ENCODE measurements at regions not wholly inside any gene's neighbourhood (a gene's known extent, or its start where the extent isn't known, plus 50 kb on each side); places are given as distances from the start of the nearest gene placed in this dataset.
"Not testable (repeated sequence)": the region's sequence is repeated elsewhere in the genome, so short reads cannot be mapped to it uniquely, and the experiment has no call there.

GRCh38 chr16:16521239-16522002 lies 142.5 kb downstream of the NPIPA7 start:
- H3K9me3 Mint-ChIP-seq; intact Hi-C loops (cut with micrococcal nuclease); H3K36me3 Mint-ChIP-seq (ENCODE audit: low read depth): not testable (repeated sequence)

GRCh38 chr16:16526998-16527397 lies 148.1 kb downstream of the NPIPA7 start:
- H3K27me3 Mint-ChIP-seq (ENCODE audit: low read depth); DNase-seq (ENCODE audit: low spot score); H3K9me3 Mint-ChIP-seq; H3K27ac Mint-ChIP-seq; H3K4me1 Mint-ChIP-seq (ENCODE audit: low read depth); intact Hi-C loops (cut with micrococcal nuclease); H3K36me3 Mint-ChIP-seq (ENCODE audit: low read depth); H3K4me3 Mint-ChIP-seq (ENCODE audit: low read depth): not testable (repeated sequence)

More at GRCh38 chr16:16521239-16522002, 142.5 kb downstream of the NPIPA7 start:
- not testable (repeated sequence) for H3K4me1 Mint-ChIP-seq (ENCODE audit: low read depth); H3K4me3 Mint-ChIP-seq (ENCODE audit: low read depth); H3K27me3 Mint-ChIP-seq (ENCODE audit: low read depth); H3K27ac Mint-ChIP-seq; DNase-seq (ENCODE audit: low spot score)

DNA sequence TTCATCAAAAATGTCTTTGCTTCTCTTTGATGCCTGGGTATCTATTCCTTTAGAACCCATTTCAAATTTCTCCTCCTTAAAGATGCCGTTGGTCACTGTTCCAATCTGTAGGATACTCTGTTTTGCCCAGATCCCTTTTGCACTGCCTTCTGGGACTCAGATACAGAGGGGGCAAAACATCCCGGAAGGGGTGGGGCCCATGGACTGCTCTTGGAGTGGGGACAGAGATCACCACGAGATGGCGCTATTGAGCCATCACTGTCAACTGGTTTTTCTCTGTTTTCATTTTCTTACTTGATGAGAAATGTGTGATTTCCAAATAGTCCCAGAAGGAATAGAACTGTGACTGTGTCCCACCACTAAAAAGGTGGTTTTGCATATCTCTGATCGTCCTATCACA lies 151.8 kb downstream of the NPIPA7 start:
- H3K4me3 Mint-ChIP-seq (ENCODE audit: low read depth); DNase-seq (ENCODE audit: low spot score); H3K27ac Mint-ChIP-seq; H3K4me1 Mint-ChIP-seq (ENCODE audit: low read depth); H3K36me3 Mint-ChIP-seq (ENCODE audit: low read depth); H3K9me3 Mint-ChIP-seq; H3K27me3 Mint-ChIP-seq (ENCODE audit: low read depth); intact Hi-C loops (cut with micrococcal nuclease): not testable (repeated sequence)

- H3K4me1 Mint-ChIP-seq (ENCODE audit: low read depth); H3K9me3 Mint-ChIP-seq; DNase-seq (ENCODE audit: low spot score); H3K4me3 Mint-ChIP-seq (ENCODE audit: low read depth); intact Hi-C loops (cut with micrococcal nuclease); H3K27ac Mint-ChIP-seq; H3K36me3 Mint-ChIP-seq (ENCODE audit: low read depth); H3K27me3 Mint-ChIP-seq (ENCODE audit: low read depth): not testable (repeated sequence)
Measured at GRCh38 chr16:16535565-16535964, 156.6 kb downstream of the NPIPA7 start.

GRCh38 chr16:16536151-16536550 lies 157.2 kb downstream of the NPIPA7 start:
- H3K9me3 Mint-ChIP-seq; intact Hi-C loops (cut with micrococcal nuclease); H3K36me3 Mint-ChIP-seq (ENCODE audit: low read depth); H3K4me1 Mint-ChIP-seq (ENCODE audit: low read depth); H3K4me3 Mint-ChIP-seq (ENCODE audit: low read depth); H3K27ac Mint-ChIP-seq; DNase-seq (ENCODE audit: low spot score); H3K27me3 Mint-ChIP-seq (ENCODE audit: low read depth): not testable (repeated sequence)

- DNase-seq (ENCODE audit: low spot score); H3K27ac Mint-ChIP-seq; H3K27me3 Mint-ChIP-seq (ENCODE audit: low read depth); H3K9me3 Mint-ChIP-seq; intact Hi-C loops (cut with micrococcal nuclease); H3K4me1 Mint-ChIP-seq (ENCODE audit: low read depth); H3K4me3 Mint-ChIP-seq (ENCODE audit: low read depth); H3K36me3 Mint-ChIP-seq (ENCODE audit: low read depth): not testable (repeated sequence)
Measured at GRCh38 chr16:16549710-16550109, 170.8 kb downstream of the NPIPA7 start.

- not testable (repeated sequence) for H3K27me3 Mint-ChIP-seq (ENCODE audit: low read depth); H3K27ac Mint-ChIP-seq; H3K4me1 Mint-ChIP-seq (ENCODE audit: low read depth)
Measured at GRCh38 chr16:16550824-16551223, 171.9 kb downstream of the NPIPA7 start.

DNA sequence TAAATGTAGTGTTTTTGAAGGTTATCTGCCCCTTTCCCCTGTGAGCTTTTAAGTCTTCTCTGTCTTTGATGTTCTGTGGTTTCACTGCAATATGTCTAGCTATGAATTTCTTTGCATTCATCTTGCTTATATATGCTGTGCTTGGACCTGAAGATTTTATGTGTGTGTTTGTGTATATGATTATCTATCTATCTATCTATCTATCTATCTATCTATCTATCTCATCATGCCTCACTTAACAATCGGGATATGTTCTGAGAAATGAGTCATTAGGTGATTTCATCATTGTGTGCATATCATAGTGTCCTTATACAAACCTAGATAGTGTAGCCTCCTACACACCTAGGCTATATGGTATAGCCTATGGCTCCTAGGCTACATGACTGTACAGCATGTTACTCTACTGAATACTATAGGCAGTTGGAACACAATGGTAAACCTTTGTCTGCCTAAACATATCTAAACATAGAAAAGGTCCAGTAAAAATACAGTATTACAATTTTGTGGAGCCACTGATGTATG lies 173.9 kb downstream of the NPIPA7 start:
- intact Hi-C loops (cut with micrococcal nuclease); H3K4me1 Mint-ChIP-seq (ENCODE audit: low read depth); DNase-seq (ENCODE audit: low spot score); H3K27me3 Mint-ChIP-seq (ENCODE audit: low read depth); H3K27ac Mint-ChIP-seq; H3K9me3 Mint-ChIP-seq; H3K4me3 Mint-ChIP-seq (ENCODE audit: low read depth); H3K36me3 Mint-ChIP-seq (ENCODE audit: low read depth): not testable (repeated sequence)

More at GRCh38 chr16:16550824-16551223, 171.9 kb downstream of the NPIPA7 start:
- intact Hi-C loops (cut with micrococcal nuclease); H3K4me3 Mint-ChIP-seq (ENCODE audit: low read depth); DNase-seq (ENCODE audit: low spot score); H3K9me3 Mint-ChIP-seq; H3K36me3 Mint-ChIP-seq (ENCODE audit: low read depth): not testable (repeated sequence)

DNA sequence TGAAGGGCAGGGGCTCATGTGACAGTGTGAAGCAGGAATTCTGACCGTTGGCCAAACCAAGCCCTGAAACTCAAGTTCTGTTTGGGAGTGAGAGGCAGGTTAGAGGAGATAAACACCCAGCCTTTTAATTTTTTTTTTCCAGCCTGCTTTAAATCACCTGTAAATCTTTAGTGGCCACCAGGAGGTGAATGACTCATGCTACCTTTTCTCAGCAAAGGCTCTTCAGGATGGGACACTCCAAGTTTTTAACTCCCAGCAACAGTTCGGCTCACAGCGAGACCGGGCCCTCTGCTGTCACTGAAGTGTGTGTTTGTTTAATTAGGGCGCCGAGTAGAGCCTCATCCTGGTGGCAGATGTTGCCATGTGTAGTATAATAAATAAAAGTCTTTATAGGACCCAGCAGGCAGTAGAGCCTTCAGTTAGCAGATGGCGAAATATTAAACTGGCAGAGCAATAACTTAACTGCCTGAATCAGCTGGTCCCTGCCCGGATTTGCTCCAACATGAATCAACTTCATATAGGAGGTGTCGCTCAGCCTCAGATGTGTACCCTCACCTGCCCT lies 180.3 kb downstream of the NPIPA7 start:
- intact Hi-C loops (cut with micrococcal nuclease); H3K9me3 Mint-ChIP-seq; H3K4me1 Mint-ChIP-seq (ENCODE audit: low read depth); H3K4me3 Mint-ChIP-seq (ENCODE audit: low read depth); DNase-seq (ENCODE audit: low spot score); H3K27ac Mint-ChIP-seq; H3K27me3 Mint-ChIP-seq (ENCODE audit: low read depth); H3K36me3 Mint-ChIP-seq (ENCODE audit: low read depth): not testable (repeated sequence)

GRCh38 chr16:16561532-16561931 lies 182.6 kb downstream of the NPIPA7 start:
- intact Hi-C loops (cut with micrococcal nuclease); H3K9me3 Mint-ChIP-seq; H3K4me3 Mint-ChIP-seq (ENCODE audit: low read depth); H3K4me1 Mint-ChIP-seq (ENCODE audit: low read depth); DNase-seq (ENCODE audit: low spot score); H3K36me3 Mint-ChIP-seq (ENCODE audit: low read depth); H3K27ac Mint-ChIP-seq; H3K27me3 Mint-ChIP-seq (ENCODE audit: low read depth): not testable (repeated sequence)

GRCh38 chr16:16563962-16564361 lies 185.0 kb downstream of the NPIPA7 start:
- H3K4me3 Mint-ChIP-seq (ENCODE audit: low read depth); intact Hi-C loops (cut with micrococcal nuclease); H3K9me3 Mint-ChIP-seq; H3K27me3 Mint-ChIP-seq (ENCODE audit: low read depth); H3K36me3 Mint-ChIP-seq (ENCODE audit: low read depth); DNase-seq (ENCODE audit: low spot score); H3K4me1 Mint-ChIP-seq (ENCODE audit: low read depth); H3K27ac Mint-ChIP-seq: not testable (repeated sequence)

DNA sequence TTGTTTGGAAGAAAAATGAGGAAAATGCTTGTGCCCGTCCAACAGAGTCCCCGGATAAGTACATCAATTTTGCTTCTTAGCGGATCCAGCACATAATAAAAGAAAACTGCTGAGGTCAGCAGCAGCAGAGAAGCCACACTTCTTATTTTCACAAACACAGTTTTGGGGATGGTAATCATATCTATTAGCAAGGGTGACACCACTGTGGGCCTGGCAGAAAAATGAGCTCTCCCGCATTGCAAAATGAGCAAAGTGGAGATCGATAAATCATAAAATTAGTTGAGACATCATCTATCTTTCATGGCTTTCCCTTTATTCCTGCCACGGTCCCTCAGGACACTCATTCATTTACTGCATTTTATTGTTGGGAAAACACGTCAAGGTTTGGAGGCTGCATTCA lies 186.4 kb downstream of the NPIPA7 start:
- DNase-seq (ENCODE audit: low spot score); H3K4me3 Mint-ChIP-seq (ENCODE audit: low read depth); intact Hi-C loops (cut with micrococcal nuclease); H3K27me3 Mint-ChIP-seq (ENCODE audit: low read depth); H3K9me3 Mint-ChIP-seq; H3K36me3 Mint-ChIP-seq (ENCODE audit: low read depth); H3K4me1 Mint-ChIP-seq (ENCODE audit: low read depth); H3K27ac Mint-ChIP-seq: not testable (repeated sequence)

- H3K36me3 Mint-ChIP-seq (ENCODE audit: low read depth); intact Hi-C loops (cut with micrococcal nuclease); H3K4me1 Mint-ChIP-seq (ENCODE audit: low read depth); H3K9me3 Mint-ChIP-seq; DNase-seq (ENCODE audit: low spot score); H3K27ac Mint-ChIP-seq; H3K4me3 Mint-ChIP-seq (ENCODE audit: low read depth); H3K27me3 Mint-ChIP-seq (ENCODE audit: low read depth): not testable (repeated sequence)
Measured at GRCh38 chr16:16570055-16570454, 191.1 kb downstream of the NPIPA7 start.
